Karpas-422 (cell line): ENCODE measurements at regions not wholly inside any gene's neighbourhood (a gene's known extent, or its start where the extent isn't known, plus 50 kb on each side); places are given as distances from the start of the nearest gene placed in this dataset.

Experiments used
- DNase-seq: peaks from one replicate; pipeline ENCODE4 v3.0.0-alpha.2; 2015
- H2AFZ ChIP-seq: fragments of 200-600 bp; sonication (generic); 2 replicates; pipeline ENCODE4 v1.6.1; 2014; ENCODE audit warnings: antibody characterized with exemption, low read length, mixed read lengths
- H3K27ac ChIP-seq: fragments of 200-600 bp; sonication (generic); 2 replicates; pipeline ENCODE4 v1.5.1; 2014; ENCODE audit warnings: mild to moderate bottlenecking, low read length, moderate library complexity
- H3K27me3 ChIP-seq: fragments of 200-600 bp; sonication (generic); 2 replicates; pipeline ENCODE4 v1.6.1; 2014; ENCODE audit warnings: low read length, mixed read lengths
- H3K36me3 ChIP-seq: fragments of 200-600 bp; sonication (generic); 2 replicates; pipeline ENCODE4 v1.6.1; 2014; ENCODE audit warnings: low read length, mixed read lengths; ENCODE audit not compliant: insufficient read depth
- H3K4me1 ChIP-seq: fragments of 200-600 bp; sonication (generic); 2 replicates; pipeline ENCODE4 v1.6.1; 2014; ENCODE audit warnings: mild to moderate bottlenecking, low read length, mixed read lengths
- H3K4me2 ChIP-seq: fragments of 200-600 bp; sonication (generic); 2 replicates; pipeline ENCODE4 v1.6.1; 2014; ENCODE audit warnings: low read length, low read depth, mild to moderate bottlenecking; ENCODE audit not compliant: poor library complexity, severe bottlenecking
- H3K4me3 ChIP-seq: fragments of 200-600 bp; sonication (generic); 2 replicates; pipeline ENCODE4 v1.5.1; 2014; ENCODE audit warnings: mild to moderate bottlenecking, antibody characterized with exemption, low read length, mixed read lengths
- H3K79me2 ChIP-seq: fragments of 200-600 bp; sonication (generic); 2 replicates; pipeline ENCODE4 v1.6.1; 2014; ENCODE audit warnings: mild to moderate bottlenecking, low read length, mixed read lengths
- H3K9ac ChIP-seq: fragments of 200-600 bp; sonication (generic); 2 replicates; pipeline ENCODE4 v1.6.0; 2014; ENCODE audit warnings: low read length
- H3K9me2 ChIP-seq: fragments of 200-600 bp; sonication (generic), shearing (Covaris generic); replicated peaks from 2 replicates; pipeline ENCODE4 v1.6.0; 2014; ENCODE audit warnings: mild to moderate bottlenecking, low read length, moderate library complexity; ENCODE audit not compliant: insufficient read depth
- H3K9me3 ChIP-seq: fragments of 300-700, 200-600 bp; sonication (generic); 2 replicates; pipeline ENCODE4 v1.6.1; 2014; ENCODE audit warnings: low read length, mixed read lengths
- H4K20me1 ChIP-seq: fragments of 200-600 bp; sonication (generic); 2 replicates; pipeline ENCODE4 v1.6.1; 2014; ENCODE audit warnings: mild to moderate bottlenecking, antibody characterized with exemption, low read length, low read depth; ENCODE audit not compliant: insufficient read depth

- H3K4me2 ChIP-seq: no peak overlapping the region
- H4K20me1 ChIP-seq: peaks cover 10% of the 10 kb centered on the region; the same call in 1 of the 2 replicates
- no peaks in the 10 kb centered on the region for H3K9me3 ChIP-seq
- H3K27ac ChIP-seq: no peak overlapping the region
- H2AFZ ChIP-seq: no peak overlapping the region
- no peaks in the 10 kb centered on the region; the same call in 1 of the 2 replicates for H3K27me3 ChIP-seq
- H3K9me2 ChIP-seq: no peaks in the 10 kb centered on the region
- no peak overlapping the region for H3K4me3 ChIP-seq
- no peaks in the 10 kb centered on the region for H3K79me2 ChIP-seq
- no peaks in the 10 kb centered on the region for H3K36me3 ChIP-seq
- no peak overlapping the region for H3K9ac ChIP-seq
- no peak for DNase-seq
- H3K4me1 ChIP-seq: peaks cover 36% of the 10 kb centered on the region
Measured at GRCh38 chr7:128171342-128171918, 69.6 kb upstream of the LEP start.

GRCh38 chr7:128172151-128172550 lies 68.9 kb upstream of the LEP start:
- Histone ChIP-seq H3K9ac (no peak overlapping the region), H3K27me3 (no peaks in the 10 kb centered on the region; the same call in 1 of the 2 replicates), H3K79me2 (no peaks in the 10 kb centered on the region), H2AFZ (no peak overlapping the region), H4K20me1 (peaks cover 10% of the 10 kb centered on the region; the same call in 1 of the 2 replicates), H3K4me1 (peaks cover 34% of the 10 kb centered on the region), H3K4me2 (no peak overlapping the region), H3K36me3 (no peaks in the 10 kb centered on the region), H3K27ac (no peak overlapping the region), H3K9me3 (no peaks in the 10 kb centered on the region), H3K9me2 (no peaks in the 10 kb centered on the region), H3K4me3 (no peak overlapping the region)
- no peak for DNase-seq

DNA sequence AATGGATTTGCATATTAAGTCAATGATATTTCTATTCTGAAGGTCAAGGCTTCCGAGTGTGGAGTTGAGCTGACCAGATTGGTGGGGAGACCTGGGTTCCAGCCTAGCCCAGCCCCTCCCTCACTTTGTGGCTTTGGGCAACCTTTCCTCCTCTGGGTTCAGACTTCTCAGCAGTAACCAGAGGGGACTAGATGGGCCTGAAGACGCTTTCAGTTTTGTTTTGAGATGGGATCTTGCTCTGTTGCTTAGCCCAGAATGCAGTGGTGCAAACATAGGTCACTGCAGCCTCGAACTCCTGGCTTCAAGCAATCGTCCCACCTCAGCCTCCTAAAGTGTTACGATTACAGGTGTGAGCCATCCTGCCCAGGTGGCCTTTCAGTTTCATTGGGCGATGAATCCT lies 68.1 kb upstream of the LEP start:
- Histone ChIP-seq H2AFZ (no peak overlapping the region), H3K4me3 (no peak overlapping the region), H3K79me2 (no peaks in the 10 kb centered on the region), H3K4me2 (no peak overlapping the region), H3K9me2 (no peaks in the 10 kb centered on the region), H3K36me3 (no peaks in the 10 kb centered on the region), H3K4me1 (peaks cover 37% of the 10 kb centered on the region), H4K20me1 (peaks cover 15% of the 10 kb centered on the region), H3K27me3 (no peaks in the 10 kb centered on the region; the same call in 1 of the 2 replicates), H3K27ac (no peak overlapping the region), H3K9ac (no peak overlapping the region), H3K9me3 (no peaks in the 10 kb centered on the region)
- no peak for DNase-seq

- Histone ChIP-seq H4K20me1 (peaks cover 18% of the 10 kb centered on the region), H3K27ac (no peak overlapping the region)
- DNase-seq: peak; percentile 74
Measured at GRCh38 chr7:128174386-128174785, 66.7 kb upstream of the LEP start.

GRCh38 chr7:128176696-128177095 lies 64.4 kb upstream of the LEP start:
- Histone ChIP-seq H3K4me3 (no peak overlapping the region), H3K27ac (no peak overlapping the region)

More at GRCh38 chr7:128174386-128174785, 66.7 kb upstream of the LEP start:
- Histone ChIP-seq H3K9me2 (no peaks in the 10 kb centered on the region), H3K4me3 (no peak overlapping the region), H3K79me2 (no peaks in the 10 kb centered on the region), H3K36me3 (no peaks in the 10 kb centered on the region), H3K4me2 (peak overlapping the region; percentile 21), H3K27me3 (no peaks in the 10 kb centered on the region; the same call in 1 of the 2 replicates), H3K4me1 (peaks cover 51% of the 10 kb centered on the region), H2AFZ (no peak overlapping the region), H3K9me3 (no peaks in the 10 kb centered on the region), H3K9ac (no peak overlapping the region)

GRCh38 chr7:128177768-128178550 lies 63.1 kb upstream of the LEP start:
- H3K79me2 ChIP-seq: no peaks in the 10 kb centered on the region
- peak overlapping the region; percentile 42 for H3K4me3 ChIP-seq
- H3K27me3 ChIP-seq: peaks cover 5% of the 10 kb centered on the region; the same call in 1 of the 2 replicates
- no peak overlapping the region for H2AFZ ChIP-seq
- H4K20me1 ChIP-seq: peaks cover 10% of the 10 kb centered on the region
- no peaks in the 10 kb centered on the region for H3K9me3 ChIP-seq
- H3K9ac ChIP-seq: peak overlapping the region; percentile 34
- DNase-seq: peak; percentile 51
- H3K4me1 ChIP-seq: peaks cover 62% of the 10 kb centered on the region
- H3K36me3 ChIP-seq: no peaks in the 10 kb centered on the region
- H3K9me2 ChIP-seq: no peaks in the 10 kb centered on the region
- peak overlapping the region; percentile 61 for H3K4me2 ChIP-seq
- no peak overlapping the region for H3K27ac ChIP-seq

More at GRCh38 chr7:128176696-128177095, 64.4 kb upstream of the LEP start:
- Histone ChIP-seq H3K4me2 (no peak overlapping the region), H3K36me3 (no peaks in the 10 kb centered on the region), H4K20me1 (peaks cover 10% of the 10 kb centered on the region), H3K9me2 (no peaks in the 10 kb centered on the region), H3K9me3 (no peaks in the 10 kb centered on the region), H3K79me2 (no peaks in the 10 kb centered on the region), H3K9ac (no peak overlapping the region), H2AFZ (no peak overlapping the region), H3K27me3 (peaks cover 5% of the 10 kb centered on the region; the same call in 1 of the 2 replicates), H3K4me1 (peaks cover 62% of the 10 kb centered on the region)
- no peak for DNase-seq

DNA sequence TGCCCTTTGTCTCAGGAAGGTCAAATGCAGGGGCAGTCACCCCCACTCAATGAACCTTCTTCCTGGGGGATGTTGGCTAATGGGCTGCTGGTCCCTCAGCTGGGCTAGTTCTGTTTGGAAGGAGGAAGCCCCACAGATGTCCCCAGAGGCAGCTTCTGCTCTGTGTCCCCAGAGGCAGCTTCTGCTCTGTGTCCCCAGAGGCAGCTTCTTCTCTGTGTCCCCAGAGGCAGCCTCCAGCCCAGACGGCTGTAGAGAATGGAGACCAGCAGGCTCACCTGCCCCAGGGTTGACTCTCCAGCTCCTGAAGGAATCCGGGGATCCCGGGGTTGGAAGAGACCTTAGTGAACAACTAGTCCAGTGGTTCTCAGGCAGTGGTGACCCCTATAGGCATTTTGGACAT lies 62.5 kb upstream of the LEP start:
- Histone ChIP-seq H3K79me2 (no peaks in the 10 kb centered on the region), H3K27ac (no peak overlapping the region), H3K9me2 (no peaks in the 10 kb centered on the region), H3K4me3 (peak overlapping the region; percentile 42), H3K9ac (peak overlapping the region; percentile 34; the same call in 1 of the 2 replicates), H3K27me3 (peaks cover 5% of the 10 kb centered on the region; the same call in 1 of the 2 replicates), H3K9me3 (no peaks in the 10 kb centered on the region), H3K4me2 (peak overlapping the region; percentile 61), H3K4me1 (peaks cover 56% of the 10 kb centered on the region), H4K20me1 (peaks cover 10% of the 10 kb centered on the region), H2AFZ (no peak overlapping the region), H3K36me3 (no peaks in the 10 kb centered on the region)
- DNase-seq: peak; percentile 91

- Histone ChIP-seq H3K79me2 (no peaks in the 10 kb centered on the region), H3K4me3 (no peak overlapping the region), H3K27ac (no peak overlapping the region), H3K4me1 (peaks cover 14% of the 10 kb centered on the region), H3K4me2 (no peak overlapping the region), H3K9me3 (no peaks in the 10 kb centered on the region), H3K27me3 (no peaks in the 10 kb centered on the region), H3K9me2 (no peaks in the 10 kb centered on the region), H2AFZ (no peak overlapping the region), H3K36me3 (no peaks in the 10 kb centered on the region), H4K20me1 (no peaks in the 10 kb centered on the region), H3K9ac (no peak overlapping the region)
- no peak for DNase-seq
Measured at GRCh38 chr7:128188396-128189230, 52.5 kb upstream of the LEP start.
